Common myeloid progenitor, CD34-positive (primary cell): ENCODE measurements at regions not wholly inside any gene's neighbourhood (a gene's known extent, or its start where the extent isn't known, plus 50 kb on each side); places are given as distances from the start of the nearest gene placed in this dataset.
"Not testable (repeated sequence)": the region's sequence is repeated elsewhere in the genome, so short reads cannot be mapped to it uniquely, and the experiment has no call there.

ENCODE experiments used
- CTCF ChIA-PET: fragments of 350-600 bp; sonication (Branson Sonifier 250); formaldehyde crosslinking; loops from one replicate; lab custom pipeline; 2021; ENCODE audit warnings: antibody characterized with exemption; lab: Charles Lee
- POLR2A ChIA-PET: fragments of 350-600 bp; sonication (Branson Sonifier 250); formaldehyde crosslinking; loops from one replicate; lab custom pipeline; 2021; ENCODE audit warnings: antibody characterized with exemption; lab: Charles Lee
- DNase-seq, 3 donors: peaks; one replicate each; pipeline versions ENCODE4 v3.0.0 to v3.0.0-alpha.2; 2013
- H3K27ac ChIP-seq, 2 experiments: 1 replicate in 1 of 2; 2 replicates in 1 of 2; pipeline ENCODE4 v1.7.0; 2013; ENCODE audit warnings: inconsistent platforms in 2 of 2, low read length in 2 of 2, mild to moderate bottlenecking in 2 of 2, low read depth in 1 of 2, moderate library complexity in 1 of 2; ENCODE audit not compliant: severe bottlenecking in 2 of 2, insufficient read depth in 1 of 2, poor library complexity in 1 of 2
- H3K27me3 ChIP-seq, 5 experiments: replicated peaks in 2 of 5; 1 replicate in 3 of 5; 2 replicates in 2 of 5; pipeline versions ENCODE4 v1.6.1 to v1.7.0; 2013; ENCODE audit warnings: low read length in 4 of 5, mild to moderate bottlenecking in 2 of 5, moderate library complexity in 2 of 5, inconsistent platforms in 1 of 5; ENCODE audit not compliant: insufficient read depth in 5 of 5, control insufficient read depth in 4 of 5
- H3K36me3 ChIP-seq, 4 experiments: 1 replicate in 2 of 4; 2 replicates in 2 of 4; pipeline versions ENCODE4 v1.6.1 to v1.7.0; 2013; ENCODE audit warnings: low read length in 3 of 4, control low read depth in 1 of 4, mild to moderate bottlenecking in 1 of 4; ENCODE audit not compliant: control insufficient read depth in 4 of 4, insufficient read depth in 4 of 4
- H3K4me1 ChIP-seq, 4 experiments: 1 replicate in 3 of 4; 2 replicates in 1 of 4; pipeline versions ENCODE4 v1.6.1 to v1.7.1; 2013; ENCODE audit warnings: low read length in 3 of 4, mild to moderate bottlenecking in 3 of 4, control low read depth in 1 of 4, inconsistent platforms in 1 of 4, moderate library complexity in 1 of 4; ENCODE audit not compliant: control insufficient read depth in 4 of 4, insufficient read depth in 4 of 4; ENCODE audit errors: control extremely low read depth in 1 of 4
- H3K4me3 ChIP-seq, 7 experiments: 1 replicate in 4 of 7; 2 replicates in 3 of 7; pipeline versions ENCODE4 v1.5.1 to v1.7.0; 2013; ENCODE audit warnings: mild to moderate bottlenecking in 7 of 7, low read length in 6 of 7, moderate library complexity in 6 of 7, inconsistent platforms in 2 of 7, low read depth in 2 of 7, control low read depth in 1 of 7; ENCODE audit not compliant: insufficient read depth in 4 of 7, control insufficient read depth in 1 of 7; ENCODE audit errors: extremely low read depth in 1 of 7
- H3K9me3 ChIP-seq, 5 experiments: 1 replicate in 4 of 5; 2 replicates in 1 of 5; pipeline versions ENCODE4 v1.6.1 to v1.7.1; 2013; ENCODE audit warnings: low read length in 4 of 5, mild to moderate bottlenecking in 2 of 5, inconsistent platforms in 1 of 5, low read depth in 1 of 5, moderate library complexity in 1 of 5; ENCODE audit not compliant: control insufficient read depth in 4 of 5, insufficient read depth in 2 of 5; ENCODE audit errors: control extremely low read depth in 1 of 5
- WGBS: methylation state at CpG from one replicate; pipeline ENCODE4 v1.1.5; 2013; ENCODE audit not compliant: insufficient coverage; 5-methylcytosine and 5-hydroxymethylcytosine counted together

DNA sequence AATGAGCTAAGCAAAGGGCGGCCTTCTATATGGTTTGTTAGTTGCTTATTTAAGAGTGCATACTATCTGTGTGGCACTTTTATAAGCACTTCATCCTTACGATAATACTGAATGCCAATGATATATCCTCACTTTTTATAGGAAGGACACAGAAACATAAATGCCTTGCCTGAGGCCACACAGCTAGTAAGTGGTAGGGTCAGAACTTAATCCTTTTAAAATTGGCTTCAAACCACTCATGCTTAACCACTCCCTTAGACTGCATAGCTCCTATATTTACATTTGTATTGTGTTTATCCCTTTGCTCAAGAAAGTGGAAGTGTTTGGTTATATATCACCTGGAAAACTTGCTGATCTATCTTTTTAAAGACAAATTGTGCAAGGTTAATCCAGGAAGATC is 50.5 kb upstream of the BDP1 start:
- WGBS: no CpG with 5 or more reads among the region's 2 CpGs
- H3K27me3 ChIP-seq, H3K4me1 ChIP-seq, DNase-seq, POLR2A ChIA-PET, H3K9me3 ChIP-seq, CTCF ChIA-PET, H3K36me3 ChIP-seq, H3K4me3 ChIP-seq, H3K27ac ChIP-seq: not testable (repeated sequence)
